ENCODE measurements at regions not wholly inside any gene's neighbourhood (a gene's known extent, or its start where the extent isn't known, plus 50 kb on each side); places are given as distances from the start of the nearest gene placed in this dataset.

DNA sequence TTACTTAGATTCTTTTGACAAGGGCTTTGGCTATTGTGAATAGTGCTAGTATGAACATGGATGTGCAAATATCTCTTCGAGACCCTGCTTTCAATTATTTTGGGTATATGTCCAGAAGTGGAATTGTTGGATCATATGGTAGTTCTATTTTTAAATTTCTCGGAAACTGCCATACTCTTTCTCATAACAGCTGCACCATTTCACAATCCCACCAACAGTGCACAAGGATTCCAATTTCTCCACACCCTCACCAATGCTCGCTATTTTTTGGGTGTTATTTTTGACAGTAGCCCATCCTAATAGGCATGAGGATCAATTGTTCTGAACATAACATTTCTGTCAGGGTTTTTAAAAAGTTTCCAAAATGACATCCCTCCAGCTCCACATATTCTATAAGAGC, 69.2 kb upstream of the ESR1 start:
- no peak overlapping the region for H3K4me3 ChIP-seq
- no peaks in the 10 kb centered on the region for H3K4me1 ChIP-seq
- intact Hi-C loops (cut with micrococcal nuclease): no loop called here
- no peaks in the 10 kb centered on the region for H3K36me3 ChIP-seq
- H3K27me3 ChIP-seq (ENCODE audit: low read depth): no peaks in the 10 kb centered on the region
- DNase-seq: no peak
- H3K9me3 ChIP-seq (replicated peaks): no peaks in the 10 kb centered on the region
- no peak for TF ChIP-seq CTCF (IDR thresholded peaks at IDR 0.05; ENCODE audit: borderline replicate concordance)
- no peak overlapping the region for H3K27ac ChIP-seq (replicated peaks)

DNA sequence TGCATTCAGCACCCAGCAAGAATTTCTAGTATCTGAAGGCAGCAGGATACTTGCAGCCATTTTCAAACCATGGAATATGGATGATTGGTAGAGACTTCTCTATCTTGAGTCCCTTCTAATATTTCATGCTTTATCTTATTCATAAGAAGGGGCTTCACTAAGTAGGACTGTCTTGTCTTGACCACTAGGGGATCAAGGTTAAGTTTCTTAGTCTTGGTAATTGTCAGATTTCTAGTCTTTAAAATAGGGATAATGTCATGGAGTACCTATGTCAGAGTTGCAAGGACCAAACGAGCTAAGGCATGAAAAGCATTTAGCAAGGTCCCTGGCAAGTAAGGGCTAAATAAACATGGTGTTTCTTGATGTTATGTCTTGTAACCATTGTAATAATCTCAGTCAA, 68.5 kb upstream of the ESR1 start:
- DNase-seq: no peak
- Histone ChIP-seq H3K4me1 (no peaks in the 10 kb centered on the region), H3K4me3 (no peak overlapping the region), H3K9me3 (replicated peaks) (no peaks in the 10 kb centered on the region), H3K36me3 (no peaks in the 10 kb centered on the region), H3K27ac (replicated peaks) (no peak overlapping the region), H3K27me3 (ENCODE audit: low read depth) (no peaks in the 10 kb centered on the region)
- intact Hi-C loops (cut with micrococcal nuclease): no loop called here
- TF ChIP-seq CTCF (IDR thresholded peaks at IDR 0.05; ENCODE audit: borderline replicate concordance): no peak

- Histone ChIP-seq H3K4me1 (no peaks in the 10 kb centered on the region), H3K27ac (replicated peaks) (no peak overlapping the region), H3K27me3 (ENCODE audit: low read depth) (no peaks in the 10 kb centered on the region), H3K36me3 (no peaks in the 10 kb centered on the region), H3K4me3 (no peak overlapping the region), H3K9me3 (replicated peaks) (no peaks in the 10 kb centered on the region)
- TF ChIP-seq CTCF (IDR thresholded peaks at IDR 0.05; ENCODE audit: borderline replicate concordance): no peak
- intact Hi-C loops (cut with micrococcal nuclease): no loop called here
- DNase-seq: no peak
Measured at GRCh38 chr6:151740820-151741219, 66.7 kb upstream of the ESR1 start.

- H3K36me3 ChIP-seq: no peaks in the 10 kb centered on the region
- no peaks in the 10 kb centered on the region for H3K9me3 ChIP-seq (replicated peaks)
- H3K4me3 ChIP-seq: no peak overlapping the region
- no peak for DNase-seq
- no peaks in the 10 kb centered on the region for H3K27me3 ChIP-seq (ENCODE audit: low read depth)
- intact Hi-C loops (cut with micrococcal nuclease): no loop called here
- TF ChIP-seq CTCF (IDR thresholded peaks at IDR 0.05; ENCODE audit: borderline replicate concordance): no peak
- no peak overlapping the region for H3K27ac ChIP-seq (replicated peaks)
- H3K4me1 ChIP-seq: peaks cover 26% of the 10 kb centered on the region
Measured at GRCh38 chr6:151747896-151748295, 59.6 kb upstream of the ESR1 start.

- Histone ChIP-seq H3K27me3 (ENCODE audit: low read depth) (no peaks in the 10 kb centered on the region), H3K36me3 (no peaks in the 10 kb centered on the region), H3K27ac (replicated peaks) (no peak overlapping the region), H3K4me3 (no peak overlapping the region), H3K4me1 (peaks cover 26% of the 10 kb centered on the region), H3K9me3 (replicated peaks) (no peaks in the 10 kb centered on the region)
- no peak for TF ChIP-seq CTCF (IDR thresholded peaks at IDR 0.05; ENCODE audit: borderline replicate concordance)
- no peak for DNase-seq
- intact Hi-C loops (cut with micrococcal nuclease): no loop called here
Measured at GRCh38 chr6:151749341-151749740, 58.1 kb upstream of the ESR1 start.

DNA sequence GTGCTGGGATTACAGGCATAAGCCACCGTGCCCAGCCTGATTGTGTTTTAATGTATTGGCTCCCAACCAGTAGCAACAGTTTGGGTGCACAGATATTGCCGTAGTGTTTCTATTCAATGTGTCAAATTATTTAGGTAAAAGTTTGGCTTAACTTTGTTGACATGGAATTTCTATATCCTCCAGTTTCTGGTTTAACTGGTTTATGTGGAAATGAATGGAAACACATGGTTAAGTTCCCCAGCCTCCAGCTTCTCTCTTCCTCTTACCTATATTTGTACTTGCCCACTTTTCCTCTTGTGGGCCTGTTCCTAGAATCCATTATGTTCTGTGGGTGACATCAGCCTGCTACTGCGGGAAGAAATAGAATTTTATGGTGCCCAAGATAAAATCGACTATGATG, 53.9 kb upstream of the ESR1 start:
- intact Hi-C loops (cut with micrococcal nuclease): no loop called here
- H3K4me1 ChIP-seq: peaks cover 6% of the 10 kb centered on the region
- no peak overlapping the region for H3K27ac ChIP-seq (replicated peaks)
- TF ChIP-seq CTCF (IDR thresholded peaks at IDR 0.05; ENCODE audit: borderline replicate concordance): no peak
- H3K27me3 ChIP-seq (ENCODE audit: low read depth): no peaks in the 10 kb centered on the region
- H3K4me3 ChIP-seq: no peak overlapping the region
- no peak for DNase-seq
- no peaks in the 10 kb centered on the region for H3K9me3 ChIP-seq (replicated peaks)
- H3K36me3 ChIP-seq: no peaks in the 10 kb centered on the region

All from left ventricle myocardium inferior (tissue), 1 donor.